ENCODE measurements at regions not wholly inside any gene's neighbourhood (a gene's known extent, or its start where the extent isn't known, plus 50 kb on each side); places are given as distances from the start of the nearest gene placed in this dataset.

DNA sequence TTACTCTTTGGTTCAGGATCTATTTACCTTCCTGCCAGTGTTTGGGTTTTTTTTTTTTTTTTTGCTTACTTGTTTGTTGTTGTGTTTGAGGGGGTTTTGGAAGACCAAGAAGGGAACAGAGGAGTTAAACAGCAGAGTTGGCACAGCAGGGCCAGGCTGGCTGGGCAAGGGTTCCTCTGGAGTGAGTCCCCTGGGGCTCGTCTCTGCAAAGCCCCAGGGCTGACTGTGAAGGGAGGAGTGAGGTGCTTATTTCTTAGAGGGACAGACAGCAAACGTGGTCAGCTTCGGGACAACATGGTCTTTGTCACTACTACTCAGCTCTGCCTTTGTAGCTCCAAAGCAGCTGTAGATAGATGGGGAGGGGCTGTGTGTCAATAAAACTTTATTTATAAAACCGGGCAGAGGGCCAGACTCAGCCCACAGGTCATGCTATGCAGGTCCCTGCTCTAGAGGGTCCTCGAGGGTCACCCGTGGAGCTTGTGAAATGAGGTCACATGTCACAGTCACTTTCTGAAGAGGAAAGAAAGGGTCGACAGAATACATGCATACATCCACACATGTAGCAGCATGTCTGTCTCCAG is 1404.7 kb downstream of the BRD1 start (continued):
- TF ChIP-seq, protein P1, sequence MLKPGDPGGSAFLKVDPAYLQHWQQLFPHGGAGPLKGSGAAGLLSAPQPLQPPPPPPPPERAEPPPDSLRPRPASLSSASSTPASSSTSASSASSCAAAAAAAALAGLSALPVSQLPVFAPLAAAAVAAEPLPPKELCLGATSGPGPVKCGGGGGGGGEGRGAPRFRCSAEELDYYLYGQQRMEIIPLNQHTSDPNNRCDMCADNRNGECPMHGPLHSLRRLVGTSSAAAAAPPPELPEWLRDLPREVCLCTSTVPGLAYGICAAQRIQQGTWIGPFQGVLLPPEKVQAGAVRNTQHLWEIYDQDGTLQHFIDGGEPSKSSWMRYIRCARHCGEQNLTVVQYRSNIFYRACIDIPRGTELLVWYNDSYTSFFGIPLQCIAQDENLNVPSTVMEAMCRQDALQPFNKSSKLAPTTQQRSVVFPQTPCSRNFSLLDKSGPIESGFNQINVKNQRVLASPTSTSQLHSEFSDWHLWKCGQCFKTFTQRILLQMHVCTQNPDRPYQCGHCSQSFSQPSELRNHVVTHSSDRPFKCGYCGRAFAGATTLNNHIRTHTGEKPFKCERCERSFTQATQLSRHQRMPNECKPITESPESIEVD (tag by site-specific recombination; IDR thresholded peaks at IDR 0.05), result no peak
- TF ChIP-seq ZBTB26 (tag by site-specific recombination; optimal IDR thresholded peaks at IDR 0.05) (no peak), ZNF24 (tag by site-specific recombination; IDR thresholded peaks at IDR 0.05) (no peak), ZNF510 (tag by site-specific recombination; IDR thresholded peaks at IDR 0.05; ENCODE audit: insufficient replicate concordance) (no peak)

DNA sequence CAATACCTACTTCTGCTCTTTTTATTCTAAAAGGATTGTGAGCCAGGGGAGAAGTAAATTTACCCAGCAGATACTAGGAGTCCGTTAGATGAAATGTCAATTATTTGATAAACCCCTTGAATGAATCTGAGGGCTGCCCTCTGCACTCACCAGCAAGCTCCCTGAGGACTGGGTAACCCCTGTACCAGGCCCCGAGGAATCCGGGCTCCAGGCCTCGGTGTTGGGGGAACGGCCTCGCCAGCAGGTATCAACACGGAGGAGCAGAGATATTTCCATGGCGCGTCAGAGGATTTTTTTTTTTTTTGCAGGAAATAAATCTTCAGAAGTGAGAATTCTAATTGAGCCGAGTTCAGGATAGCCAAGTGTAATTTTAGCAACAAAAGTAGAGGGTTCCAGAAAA is 1408.8 kb downstream of the BRD1 start:
- H3K4me3 ChIP-seq (ENCODE audit: low read depth, low read length), result no peak overlapping the region
- H3K4me1 ChIP-seq (ENCODE audit: control insufficient read depth, insufficient read depth, low read length), result no peaks in the 10 kb centered on the region
- ChIA-PET CTCF (interaction anchor here (1.0 kb wide), 1 partner anchor 73 kb away, joined by 3 read pairs; no protein-coding TSS in a partner anchor), POLR2A (no interaction called here)
- H3K36me3 ChIP-seq (ENCODE audit: control insufficient read depth in 2 of 2, insufficient read depth in 1 of 2, low read length in 2 of 2), result no peaks in the 10 kb centered on the region
- TF ChIP-seq ZNF2 (tag by site-specific recombination; IDR thresholded peaks at IDR 0.05) (no peak), ZNF214 (tag by site-specific recombination; IDR thresholded peaks at IDR 0.05; ENCODE audit: borderline replicate concordance) (no peak), ZNF530 (tag by site-specific recombination; IDR thresholded peaks at IDR 0.05; ENCODE audit: low read depth) (no peak), ZNF544 (tag by site-specific recombination; IDR thresholded peaks at IDR 0.05) (no peak), ZNF830 (tag by site-specific recombination; IDR thresholded peaks at IDR 0.05; ENCODE audit: low read depth) (no peak), ZNF211 (tag by site-specific recombination; IDR thresholded peaks at IDR 0.05; ENCODE audit: low read depth) (no peak), ZNF670 (tag by site-specific recombination; IDR thresholded peaks at IDR 0.05; ENCODE audit: low read depth) (no peak), PRDM4 (tag by site-specific recombination; IDR thresholded peaks at IDR 0.05) (no peak), ZNF174 (tag by site-specific recombination; IDR thresholded peaks at IDR 0.05) (no peak), ZBTB17 (tag by site-specific recombination; IDR thresholded peaks at IDR 0.05) (no peak), ZNF561 (tag by site-specific recombination; IDR thresholded peaks at IDR 0.05; ENCODE audit: borderline replicate concordance) (no peak), ZNF791 (tag by site-specific recombination; IDR thresholded peaks at IDR 0.05) (no peak), OVOL3 (tag by site-specific recombination; IDR thresholded peaks at IDR 0.05) (no peak), ZNF792 (tag by site-specific recombination; IDR thresholded peaks at IDR 0.05) (no peak)
- TF ChIP-seq, protein P2, sequence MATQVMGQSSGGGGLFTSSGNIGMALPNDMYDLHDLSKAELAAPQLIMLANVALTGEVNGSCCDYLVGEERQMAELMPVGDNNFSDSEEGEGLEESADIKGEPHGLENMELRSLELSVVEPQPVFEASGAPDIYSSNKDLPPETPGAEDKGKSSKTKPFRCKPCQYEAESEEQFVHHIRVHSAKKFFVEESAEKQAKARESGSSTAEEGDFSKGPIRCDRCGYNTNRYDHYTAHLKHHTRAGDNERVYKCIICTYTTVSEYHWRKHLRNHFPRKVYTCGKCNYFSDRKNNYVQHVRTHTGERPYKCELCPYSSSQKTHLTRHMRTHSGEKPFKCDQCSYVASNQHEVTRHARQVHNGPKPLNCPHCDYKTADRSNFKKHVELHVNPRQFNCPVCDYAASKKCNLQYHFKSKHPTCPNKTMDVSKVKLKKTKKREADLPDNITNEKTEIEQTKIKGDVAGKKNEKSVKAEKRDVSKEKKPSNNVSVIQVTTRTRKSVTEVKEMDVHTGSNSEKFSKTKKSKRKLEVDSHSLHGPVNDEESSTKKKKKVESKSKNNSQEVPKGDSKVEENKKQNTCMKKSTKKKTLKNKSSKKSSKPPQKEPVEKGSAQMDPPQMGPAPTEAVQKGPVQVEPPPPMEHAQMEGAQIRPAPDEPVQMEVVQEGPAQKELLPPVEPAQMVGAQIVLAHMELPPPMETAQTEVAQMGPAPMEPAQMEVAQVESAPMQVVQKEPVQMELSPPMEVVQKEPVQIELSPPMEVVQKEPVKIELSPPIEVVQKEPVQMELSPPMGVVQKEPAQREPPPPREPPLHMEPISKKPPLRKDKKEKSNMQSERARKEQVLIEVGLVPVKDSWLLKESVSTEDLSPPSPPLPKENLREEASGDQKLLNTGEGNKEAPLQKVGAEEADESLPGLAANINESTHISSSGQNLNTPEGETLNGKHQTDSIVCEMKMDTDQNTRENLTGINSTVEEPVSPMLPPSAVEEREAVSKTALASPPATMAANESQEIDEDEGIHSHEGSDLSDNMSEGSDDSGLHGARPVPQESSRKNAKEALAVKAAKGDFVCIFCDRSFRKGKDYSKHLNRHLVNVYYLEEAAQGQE (tag by site-specific recombination; IDR thresholded peaks at IDR 0.05), result no peak
- TF ChIP-seq, protein P3, sequence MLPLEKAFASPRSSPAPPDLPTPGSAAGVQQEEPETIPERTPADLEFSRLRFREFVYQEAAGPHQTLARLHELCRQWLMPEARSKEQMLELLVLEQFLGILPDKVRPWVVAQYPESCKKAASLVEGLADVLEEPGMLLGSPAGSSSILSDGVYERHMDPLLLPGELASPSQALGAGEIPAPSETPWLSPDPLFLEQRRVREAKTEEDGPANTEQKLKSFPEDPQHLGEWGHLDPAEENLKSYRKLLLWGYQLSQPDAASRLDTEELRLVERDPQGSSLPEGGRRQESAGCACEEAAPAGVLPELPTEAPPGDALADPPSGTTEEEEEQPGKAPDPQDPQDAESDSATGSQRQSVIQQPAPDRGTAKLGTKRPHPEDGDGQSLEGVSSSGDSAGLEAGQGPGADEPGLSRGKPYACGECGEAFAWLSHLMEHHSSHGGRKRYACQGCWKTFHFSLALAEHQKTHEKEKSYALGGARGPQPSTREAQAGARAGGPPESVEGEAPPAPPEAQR (tag by site-specific recombination; IDR thresholded peaks at IDR 0.05), result no peak
- TF ChIP-seq, protein P4, sequence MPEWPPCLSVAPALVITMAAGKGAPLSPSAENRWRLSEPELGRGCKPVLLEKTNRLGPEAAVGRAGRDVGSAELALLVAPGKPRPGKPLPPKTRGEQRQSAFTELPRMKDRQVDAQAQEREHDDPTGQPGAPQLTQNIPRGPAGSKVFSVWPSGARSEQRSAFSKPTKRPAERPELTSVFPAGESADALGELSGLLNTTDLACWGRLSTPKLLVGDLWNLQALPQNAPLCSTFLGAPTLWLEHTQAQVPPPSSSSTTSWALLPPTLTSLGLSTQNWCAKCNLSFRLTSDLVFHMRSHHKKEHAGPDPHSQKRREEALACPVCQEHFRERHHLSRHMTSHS (tag by site-specific recombination; IDR thresholded peaks at IDR 0.05), result no peak
- no peaks in the 10 kb centered on the region for H3K9me3 ChIP-seq (ENCODE audit: control insufficient read depth, insufficient read depth, low read depth, low read length)
- H3K27ac ChIP-seq (ENCODE audit: extremely low read depth, low read depth, low read length), result no peak overlapping the region
